ENCODE measurements at regions not wholly inside any gene's neighbourhood (a gene's known extent, or its start where the extent isn't known, plus 50 kb on each side); places are given as distances from the start of the nearest gene placed in this dataset.

DNA sequence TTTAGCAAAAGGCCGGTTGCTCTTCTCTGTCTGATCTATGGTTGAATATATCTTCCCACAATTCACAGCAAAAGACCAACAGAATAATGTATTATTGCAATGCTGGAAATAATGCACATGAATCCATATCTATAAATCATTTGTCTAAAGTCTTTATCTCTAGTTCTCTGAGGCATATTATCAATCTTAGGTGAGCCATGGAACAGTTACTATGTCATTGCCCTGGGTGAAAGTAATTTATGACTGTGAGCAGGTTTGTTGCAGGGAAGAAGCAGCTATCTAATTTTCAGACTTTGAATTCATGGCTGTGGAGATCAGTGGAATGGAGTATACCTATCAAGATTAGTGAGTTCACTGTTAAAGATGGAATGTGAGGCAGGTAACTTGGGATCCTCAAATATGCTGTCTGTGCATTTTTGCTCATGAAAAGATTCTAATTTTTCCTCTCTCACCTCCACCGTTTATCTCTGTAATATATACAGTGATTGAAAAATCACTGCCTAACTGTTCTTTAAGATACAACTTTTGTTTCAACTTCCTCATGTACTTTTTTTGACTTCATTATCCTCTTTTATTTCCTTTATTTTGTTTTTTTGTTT is 256.8 kb upstream of the ARSJ start:
- no peaks in the 10 kb centered on the region for H3K27me3 ChIP-seq (ENCODE audit: control insufficient read depth in 2 of 2, insufficient read depth in 2 of 2, low read length in 2 of 2)
- no peaks in the 10 kb centered on the region for H3K36me3 Mint-ChIP-seq
- no peaks in the 10 kb centered on the region for H3K9me3 ChIP-seq (replicated peaks in 1 of 2; ENCODE audit: control insufficient read depth in 1 of 2, insufficient read depth in 1 of 2, low read length in 2 of 2)
- no peak overlapping the region for H3K9ac ChIP-seq (ENCODE audit: insufficient read depth, low read length, poor library complexity, severe bottlenecking)
- no peaks in the 10 kb centered on the region for H3K4me1 ChIP-seq (ENCODE audit: control insufficient read depth in 1 of 2, insufficient read depth in 2 of 2, low read length in 2 of 2)
- H3K4me2 ChIP-seq (replicated peaks; ENCODE audit: extremely low read depth, low read length, poor library complexity, severe bottlenecking), result no peak overlapping the region
- TF ChIP-seq, protein P1, sequence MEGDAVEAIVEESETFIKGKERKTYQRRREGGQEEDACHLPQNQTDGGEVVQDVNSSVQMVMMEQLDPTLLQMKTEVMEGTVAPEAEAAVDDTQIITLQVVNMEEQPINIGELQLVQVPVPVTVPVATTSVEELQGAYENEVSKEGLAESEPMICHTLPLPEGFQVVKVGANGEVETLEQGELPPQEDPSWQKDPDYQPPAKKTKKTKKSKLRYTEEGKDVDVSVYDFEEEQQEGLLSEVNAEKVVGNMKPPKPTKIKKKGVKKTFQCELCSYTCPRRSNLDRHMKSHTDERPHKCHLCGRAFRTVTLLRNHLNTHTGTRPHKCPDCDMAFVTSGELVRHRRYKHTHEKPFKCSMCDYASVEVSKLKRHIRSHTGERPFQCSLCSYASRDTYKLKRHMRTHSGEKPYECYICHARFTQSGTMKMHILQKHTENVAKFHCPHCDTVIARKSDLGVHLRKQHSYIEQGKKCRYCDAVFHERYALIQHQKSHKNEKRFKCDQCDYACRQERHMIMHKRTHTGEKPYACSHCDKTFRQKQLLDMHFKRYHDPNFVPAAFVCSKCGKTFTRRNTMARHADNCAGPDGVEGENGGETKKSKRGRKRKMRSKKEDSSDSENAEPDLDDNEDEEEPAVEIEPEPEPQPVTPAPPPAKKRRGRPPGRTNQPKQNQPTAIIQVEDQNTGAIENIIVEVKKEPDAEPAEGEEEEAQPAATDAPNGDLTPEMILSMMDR (IDR thresholded peaks at IDR 0.05), result no peak
- no peak for DNase-seq
- no peak overlapping the region for H3K4me3 ChIP-seq (replicated peaks in 1 of 3; ENCODE audit: low read depth in 2 of 3, low read length in 3 of 3)
- H3K4me1 Mint-ChIP-seq, result no peaks in the 10 kb centered on the region
- no peaks in the 10 kb centered on the region for H4K20me1 ChIP-seq (ENCODE audit: insufficient read depth, low read length)
- H3K9me3 Mint-ChIP-seq, result peaks cover 0 to 4% (median 2%) of the 10 kb centered on the region in 7 donors
- H3K27me3 Mint-ChIP-seq (ENCODE audit: low read depth in 3 of 3), result no peaks in the 10 kb centered on the region
- H3K79me2 ChIP-seq (ENCODE audit: insufficient read depth, low read length), result no peaks in the 10 kb centered on the region
- H3K27ac Mint-ChIP-seq, result peak overlapping the region in 1 of 7 donors; percentile 25
- H2AFZ ChIP-seq (ENCODE audit: insufficient read depth, low read depth, low read length, poor library complexity, severe bottlenecking), result no peak overlapping the region
- WGBS (ENCODE audit: insufficient coverage), result no CpG with 5 or more reads among the region's 2 CpGs
- H3K4me3 Mint-ChIP-seq, result no peak overlapping the region
- intact Hi-C loops (cut with micrococcal nuclease), result no loop called here
- H3K27ac ChIP-seq (ENCODE audit: low read depth in 1 of 2, low read length in 2 of 2), result no peak overlapping the region
- H3K36me3 ChIP-seq (replicated peaks in 1 of 2; ENCODE audit: control insufficient read depth in 1 of 2, insufficient read depth in 2 of 2, low read length in 2 of 2), result no peaks in the 10 kb centered on the region

DNA sequence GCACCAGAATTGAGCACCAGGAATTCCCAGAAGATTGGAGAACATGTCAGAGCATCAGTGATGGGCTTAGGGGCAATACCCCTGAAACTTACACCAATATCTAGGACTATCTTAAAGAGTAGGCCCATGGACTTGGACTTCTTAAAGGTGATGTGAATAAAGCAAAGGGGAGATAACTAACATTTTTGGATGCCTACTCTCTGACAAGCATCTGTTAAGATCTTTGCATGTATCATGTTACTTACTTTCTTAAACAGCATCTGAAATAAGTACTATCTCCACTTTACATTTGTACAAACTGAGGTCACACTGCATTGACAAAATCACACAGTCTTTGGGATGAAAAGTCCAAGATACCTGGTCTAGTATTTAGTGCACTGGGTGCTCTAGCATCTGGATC is 258.6 kb upstream of the ARSJ start:
- H3K4me1 ChIP-seq (ENCODE audit: control insufficient read depth in 1 of 2, insufficient read depth in 2 of 2, low read length in 2 of 2), result no peaks in the 10 kb centered on the region
- TF ChIP-seq, protein P1 (IDR thresholded peaks at IDR 0.05), result no peak
- H3K4me1 Mint-ChIP-seq, result no peaks in the 10 kb centered on the region
- no peak overlapping the region for H3K4me2 ChIP-seq (replicated peaks; ENCODE audit: extremely low read depth, low read length, poor library complexity, severe bottlenecking)
- no peaks in the 10 kb centered on the region for H3K27me3 ChIP-seq (ENCODE audit: control insufficient read depth in 2 of 2, insufficient read depth in 2 of 2, low read length in 2 of 2)
- no peaks in the 10 kb centered on the region for H3K36me3 Mint-ChIP-seq
- DNase-seq, result no peak
- H3K9me3 Mint-ChIP-seq, result peaks cover 0 to 3% (median 2%) of the 10 kb centered on the region in 7 donors
- no peaks in the 10 kb centered on the region for H3K27me3 Mint-ChIP-seq (ENCODE audit: low read depth in 3 of 3)
- no peak overlapping the region for H3K4me3 Mint-ChIP-seq
- no peak overlapping the region for H3K4me3 ChIP-seq (replicated peaks in 1 of 3; ENCODE audit: low read depth in 2 of 3, low read length in 3 of 3)
- H3K9me3 ChIP-seq (replicated peaks in 1 of 2; ENCODE audit: control insufficient read depth in 1 of 2, insufficient read depth in 1 of 2, low read length in 2 of 2), result no peaks in the 10 kb centered on the region
- no peaks in the 10 kb centered on the region for H4K20me1 ChIP-seq (ENCODE audit: insufficient read depth, low read length)
- no peak overlapping the region for H3K27ac Mint-ChIP-seq
- H3K36me3 ChIP-seq (replicated peaks in 1 of 2; ENCODE audit: control insufficient read depth in 1 of 2, insufficient read depth in 2 of 2, low read length in 2 of 2), result no peaks in the 10 kb centered on the region
- no peak overlapping the region for H3K9ac ChIP-seq (ENCODE audit: insufficient read depth, low read length, poor library complexity, severe bottlenecking)
- no peak overlapping the region for H2AFZ ChIP-seq (ENCODE audit: insufficient read depth, low read depth, low read length, poor library complexity, severe bottlenecking)
- intact Hi-C loops (cut with micrococcal nuclease), result no loop called here
- no peak overlapping the region for H3K27ac ChIP-seq (ENCODE audit: low read depth in 1 of 2, low read length in 2 of 2)
- no peaks in the 10 kb centered on the region for H3K79me2 ChIP-seq (ENCODE audit: insufficient read depth, low read length)

Measured in CD14-positive monocyte (primary cell).